ENCODE measurements at regions not wholly inside any gene's neighbourhood (a gene's known extent, or its start where the extent isn't known, plus 50 kb on each side); places are given as distances from the start of the nearest gene placed in this dataset.

DNA sequence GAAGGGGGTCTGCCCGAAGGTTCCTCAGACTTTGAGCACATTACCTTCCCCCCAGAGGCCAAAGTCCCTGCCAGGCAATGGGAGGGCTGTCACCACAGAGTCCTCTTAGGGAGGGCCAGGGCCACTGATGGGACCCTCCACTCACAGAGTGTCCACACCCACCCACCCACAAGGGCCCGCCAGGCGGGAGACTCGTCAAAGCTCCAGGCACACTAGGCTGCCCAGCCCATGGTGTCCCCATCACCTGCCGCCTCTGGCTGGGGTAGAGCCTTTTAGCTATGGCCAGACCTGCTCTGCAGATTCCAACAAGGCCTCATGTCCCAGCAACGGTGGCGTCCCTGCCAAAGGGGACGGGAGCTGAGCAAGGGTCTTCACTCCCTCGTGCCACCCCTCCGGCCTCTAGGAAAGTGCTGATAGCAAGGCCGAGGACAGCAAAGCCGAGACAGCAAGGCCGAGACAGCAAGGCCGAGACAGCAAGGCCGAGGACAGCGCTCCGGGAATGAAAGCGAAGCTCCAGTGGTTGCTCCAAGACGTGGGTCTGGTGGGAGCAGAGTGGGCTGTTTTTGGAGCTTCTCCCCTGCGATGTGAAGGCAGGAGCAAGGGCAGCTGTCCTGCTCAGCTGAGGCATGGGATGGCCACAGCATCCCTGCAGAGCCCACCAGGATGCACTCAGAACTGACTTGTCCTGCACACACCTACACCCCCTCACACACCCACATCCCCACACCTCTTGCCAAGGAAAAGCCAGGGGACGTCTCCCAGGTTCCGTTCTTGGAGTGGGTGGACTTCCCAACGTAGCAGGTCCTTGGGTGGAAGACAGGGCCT, 123.4 kb downstream of the CRYAA start:
- H4K8ac ChIP-seq (ENCODE audit: extremely low read depth, insufficient read depth, low read length), result no peak overlapping the region; the same call in 1 of the 2 replicates
- no peak overlapping the region for H3K56ac ChIP-seq (replicated peaks; ENCODE audit: insufficient read length, low read depth, low read length)
- H3K36me3 ChIP-seq (ENCODE audit: control insufficient read depth in 2 of 4, insufficient read depth in 4 of 4, low read length in 3 of 4), result no peaks in the 10 kb centered on the region
- H2AK5ac ChIP-seq (ENCODE audit: low read depth, low read length), result no peak overlapping the region
- H3K4me1 ChIP-seq (replicated peaks in 1 of 4; ENCODE audit: control insufficient read depth in 3 of 4, insufficient read depth in 4 of 4, low read length in 3 of 4), result no peaks in the 10 kb centered on the region
- H3K4ac ChIP-seq (replicated peaks; ENCODE audit: insufficient read length, low read depth, low read length), result peak overlapping the region; percentile 48
- H2BK120ac ChIP-seq (replicated peaks; ENCODE audit: low read depth, low read length), result no peak overlapping the region
- no peak for FAIRE-seq
- no peaks in the 10 kb centered on the region for H4K20me1 ChIP-seq (replicated peaks in 1 of 2; ENCODE audit: control insufficient read depth in 1 of 2, insufficient read depth in 2 of 2, low read length in 2 of 2)
- no peaks in the 10 kb centered on the region for H3K9me3 ChIP-seq (ENCODE audit: insufficient read depth in 2 of 2, low read depth in 1 of 2, low read length in 1 of 2)
- ChIA-PET CTCF (ENCODE audit: partially characterized antibody) (interaction anchor here (1.1 to 1.6 kb wide), 4 partner anchors 8 to 96 kb away, joined by 3 to 4 read pairs (median 4); no protein-coding TSS in a partner anchor), POLR2A (ENCODE audit: partially characterized antibody) (no interaction called here)
- no peak overlapping the region for H2BK5ac ChIP-seq (ENCODE audit: low read depth, low read length)
- WGBS, 2 experiments (ENCODE audit: extremely low coverage in 1 of 2, insufficient coverage in 1 of 2, insufficient read length in 1 of 2, insufficient replicate concordance in 2 of 2, low coverage in 1 of 2, low lambda C conversion rate in 2 of 2, missing lambda C conversion rate in 1 of 2), result 85% methylated on average over 22 of the region's 23 CpGs; no CpG with 5 or more reads in 1 of the 2 experiments
- no peak overlapping the region for H3K14ac ChIP-seq (ENCODE audit: insufficient read length)
- no peak for TF ChIP-seq NRF1 (IDR thresholded peaks at IDR 0.05; ENCODE audit: low read depth, low read length)
- no peak for TF ChIP-seq CTBP2 (IDR thresholded peaks at IDR 0.05; ENCODE audit: borderline replicate concordance, insufficient read depth, insufficient read length, low read length)
- H3K4me2 ChIP-seq (ENCODE audit: insufficient read depth in 1 of 2, low read depth in 2 of 2, low read length in 2 of 2), result no peak overlapping the region
- DNase-seq (ENCODE audit: low read depth in 1 of 2, low spot score in 2 of 2), result no peak
- no peak overlapping the region for H3K9ac ChIP-seq (replicated peaks in 1 of 4; ENCODE audit: extremely low read depth in 1 of 4, low read depth in 3 of 4, low read length in 3 of 4)
- H3K23ac ChIP-seq (ENCODE audit: insufficient read length), result no peak overlapping the region
- no peak overlapping the region for H3K4me3 ChIP-seq (ENCODE audit: extremely low read depth in 1 of 4, insufficient read depth in 2 of 4, low read depth in 3 of 4, low read length in 4 of 4)
- no peaks in the 10 kb centered on the region for H3K79me1 ChIP-seq (ENCODE audit: low read depth, low read length)
- no peak overlapping the region for H2BK20ac ChIP-seq (ENCODE audit: low read length)
- no peak overlapping the region for H4K91ac ChIP-seq (replicated peaks; ENCODE audit: insufficient read length, low read length)
- no peak overlapping the region for H4K5ac ChIP-seq (ENCODE audit: insufficient read length, low read depth, low read length)
- H3K79me2 ChIP-seq (ENCODE audit: control insufficient read depth in 1 of 2, insufficient read depth in 2 of 2, low read length in 2 of 2), result no peaks in the 10 kb centered on the region
- H2AFZ ChIP-seq (ENCODE audit: low read length), result no peak overlapping the region
- no peak overlapping the region for H2BK12ac ChIP-seq (ENCODE audit: low read depth, low read length)
- no peak overlapping the region for H3K18ac ChIP-seq (ENCODE audit: extremely low read depth, low read length)
- no peak overlapping the region for H2BK15ac ChIP-seq (ENCODE audit: low read length)
- no peaks in the 10 kb centered on the region for H3K23me2 ChIP-seq (ENCODE audit: low read depth, low read length)
- no peaks in the 10 kb centered on the region for H3K27me3 ChIP-seq (replicated peaks in 1 of 4; ENCODE audit: control insufficient read depth in 3 of 4, extremely low read depth in 1 of 4, insufficient read depth in 3 of 4, low read length in 3 of 4)
- no peak overlapping the region for H3K27ac ChIP-seq (ENCODE audit: low read depth, low read length)

Data from H1 (cell line).